ENCODE measurements at regions not wholly inside any gene's neighbourhood (a gene's known extent, or its start where the extent isn't known, plus 50 kb on each side); places are given as distances from the start of the nearest gene placed in this dataset.
"Not testable (repeated sequence)": the region's sequence is repeated elsewhere in the genome, so short reads cannot be mapped to it uniquely, and the experiment has no call there.

GRCh38 chrX:97863261-97863660 is 979.6 kb downstream of the RPA4 start:
- no peak for DNase-seq

- DNase-seq, result no peak
Observed at GRCh38 chrX:97867266-97867665, 983.6 kb downstream of the RPA4 start.

- no peak for DNase-seq
Observed at GRCh38 chrX:97876697-97877407, 993.1 kb downstream of the RPA4 start.

- no peak for DNase-seq
Observed at GRCh38 chrX:97882306-97882705, 998.6 kb downstream of the RPA4 start.

GRCh38 chrX:97895751-97896150 is 1012.0 kb downstream of the RPA4 start:
- DNase-seq, result no peak

- DNase-seq, result no peak
Observed at GRCh38 chrX:97897998-97898397, 1014.3 kb downstream of the RPA4 start.

GRCh38 chrX:97898798-97899197 is 1015.1 kb downstream of the RPA4 start:
- DNase-seq, result no peak

GRCh38 chrX:97907791-97908190 is 1024.1 kb downstream of the RPA4 start:
- DNase-seq, result no peak

- no peak for DNase-seq
Observed at GRCh38 chrX:97909245-97909644, 1025.5 kb downstream of the RPA4 start.

- not testable (repeated sequence) for DNase-seq
Observed at GRCh38 chrX:97915390-97915789, 1031.7 kb downstream of the RPA4 start.

- DNase-seq, result not testable (repeated sequence)
Observed at GRCh38 chrX:97921223-97921622, 1037.5 kb downstream of the RPA4 start.

- DNase-seq, result no peak
Observed at GRCh38 chrX:97931586-97931985, 1047.9 kb downstream of the RPA4 start.

- no peak for DNase-seq
Observed at GRCh38 chrX:97936296-97936695, 1052.6 kb downstream of the RPA4 start.

- DNase-seq, result no peak
Observed at GRCh38 chrX:97938706-97939105, 1055.0 kb downstream of the RPA4 start.

GRCh38 chrX:97968376-97969163 is 1084.9 kb downstream of the RPA4 start:
- DNase-seq, result no peak

- no peak for DNase-seq
Observed at GRCh38 chrX:97984641-97985040, 1100.9 kb downstream of the RPA4 start.

- no peak for DNase-seq
Observed at GRCh38 chrX:97985096-97985495, 1101.4 kb downstream of the RPA4 start.

GRCh38 chrX:97987979-97988378 is 1104.3 kb downstream of the RPA4 start:
- no peak for DNase-seq

GRCh38 chrX:97995834-97996233 is 1112.1 kb downstream of the RPA4 start:
- DNase-seq, result no peak

- no peak for DNase-seq
Observed at GRCh38 chrX:98028691-98029090, 1145.0 kb downstream of the RPA4 start.

- no peak for DNase-seq
Observed at GRCh38 chrX:98029861-98030260, 1146.2 kb downstream of the RPA4 start.

- no peak for DNase-seq
Observed at GRCh38 chrX:98057176-98057575, 1173.5 kb downstream of the RPA4 start.

GRCh38 chrX:98065151-98065550 is 1181.4 kb downstream of the RPA4 start:
- no peak for DNase-seq

GRCh38 chrX:98067611-98068010 is 1183.9 kb downstream of the RPA4 start:
- no peak for DNase-seq

All from activated CD4-positive, alpha-beta T cell treated with anti-CD3 and anti-CD28 coated beads for 48 hours (primary cell).